ENCODE measurements at regions not wholly inside any gene's neighbourhood (a gene's known extent, or its start where the extent isn't known, plus 50 kb on each side); places are given as distances from the start of the nearest gene placed in this dataset.
"Not testable (repeated sequence)": the region's sequence is repeated elsewhere in the genome, so short reads cannot be mapped to it uniquely, and the experiment has no call there.

- intact Hi-C loops (cut with DNase I), result no loop called here
- no peak for TF ChIP-seq CTCF (IDR thresholded peaks at IDR 0.05)
Observed at GRCh38 chr2:742221-742620, 65.0 kb upstream of the TMEM18 start.

GRCh38 chr2:741195-741496 lies 63.9 kb upstream of the TMEM18 start:
- intact Hi-C loops (cut with DNase I), result no loop called here
- H3K4me3 ChIP-seq, result no peak overlapping the region

More at GRCh38 chr2:742221-742620, 65.0 kb upstream of the TMEM18 start:
- Histone ChIP-seq H3K27ac (no peak overlapping the region), H3K36me3 (no peaks in the 10 kb centered on the region), H3K4me3 (no peak overlapping the region), H3K27me3 (ENCODE audit: low read depth) (peaks cover 30% of the 10 kb centered on the region), H3K9me3 (no peaks in the 10 kb centered on the region), H3K4me1 (peaks cover 12% of the 10 kb centered on the region)
- ATAC-seq (no peak), DNase-seq (no peak)

GRCh38 chr2:740322-741194 lies 63.4 kb upstream of the TMEM18 start:
- peaks cover 24% of the 10 kb centered on the region for H3K27me3 ChIP-seq (ENCODE audit: low read depth)
- H3K36me3 ChIP-seq; H3K27ac ChIP-seq; H3K9me3 ChIP-seq; intact Hi-C loops (cut with DNase I): not testable (repeated sequence)
- H3K4me3 ChIP-seq, result peak overlapping the region; percentile 57
- peak in 1 of 2 donors; percentile 75 for ATAC-seq
- peak; percentile 75 for DNase-seq
- peaks cover 12% of the 10 kb centered on the region for H3K4me1 ChIP-seq

More at GRCh38 chr2:741195-741496, 63.9 kb upstream of the TMEM18 start:
- peaks cover 24% of the 10 kb centered on the region for H3K27me3 ChIP-seq (ENCODE audit: low read depth)
- no peaks in the 10 kb centered on the region for H3K9me3 ChIP-seq
- H3K4me1 ChIP-seq, result peaks cover 12% of the 10 kb centered on the region
- no peak for TF ChIP-seq CTCF (IDR thresholded peaks at IDR 0.05)
- DNase-seq, result no peak
- no peak overlapping the region for H3K27ac ChIP-seq
- no peaks in the 10 kb centered on the region for H3K36me3 ChIP-seq
- no peak for ATAC-seq

- peak in 1 of 2 donors; percentile 47 for ATAC-seq
- intact Hi-C loops (cut with DNase I); H3K27ac ChIP-seq; DNase-seq; H3K36me3 ChIP-seq; H3K9me3 ChIP-seq: not testable (repeated sequence)
- H3K4me1 ChIP-seq, result peaks cover 12% of the 10 kb centered on the region
- H3K4me3 ChIP-seq, result peak overlapping the region; percentile 57
- peaks cover 24% of the 10 kb centered on the region for H3K27me3 ChIP-seq (ENCODE audit: low read depth)
Observed at GRCh38 chr2:739864-740321, 62.7 kb upstream of the TMEM18 start.

GRCh38 chr2:736939-737338 lies 59.7 kb upstream of the TMEM18 start:
- ATAC-seq, result no peak
- H3K27ac ChIP-seq, result no peak overlapping the region
- H3K4me3 ChIP-seq, result no peak overlapping the region
- TF ChIP-seq CTCF (IDR thresholded peaks at IDR 0.05), result no peak
- peaks cover 12% of the 10 kb centered on the region for H3K4me1 ChIP-seq
- no peaks in the 10 kb centered on the region for H3K9me3 ChIP-seq
- peaks cover 23% of the 10 kb centered on the region for H3K27me3 ChIP-seq (ENCODE audit: low read depth)
- intact Hi-C loops (cut with DNase I), result no loop called here
- H3K36me3 ChIP-seq, result no peaks in the 10 kb centered on the region
- DNase-seq, result no peak

- Histone ChIP-seq H3K27me3 (ENCODE audit: low read depth) (peaks cover 12% of the 10 kb centered on the region), H3K4me3 (no peak overlapping the region), H3K9me3 (no peaks in the 10 kb centered on the region), H3K36me3 (no peaks in the 10 kb centered on the region), H3K4me1 (peaks cover 10% of the 10 kb centered on the region), H3K27ac (no peak overlapping the region)
- intact Hi-C loops (cut with DNase I), result no loop called here
- no peak for TF ChIP-seq CTCF (IDR thresholded peaks at IDR 0.05)
- no peak for DNase-seq
- no peak for ATAC-seq
Observed at GRCh38 chr2:735670-736218, 58.5 kb upstream of the TMEM18 start.

Measured in lower lobe of right lung (tissue), 2 donors.